GM18870 (cell line): ENCODE measurements at regions not wholly inside any gene's neighbourhood (a gene's known extent, or its start where the extent isn't known, plus 50 kb on each side); places are given as distances from the start of the nearest gene placed in this dataset.

Source experiments
- ATAC-seq: cut with Tn5 transposase; IDR thresholded peaks from one replicate; pipeline ENCODE4 v1.9.1; 2021; ENCODE audit warnings: moderate library complexity; ENCODE audit not compliant: unreplicated experiment

DNA sequence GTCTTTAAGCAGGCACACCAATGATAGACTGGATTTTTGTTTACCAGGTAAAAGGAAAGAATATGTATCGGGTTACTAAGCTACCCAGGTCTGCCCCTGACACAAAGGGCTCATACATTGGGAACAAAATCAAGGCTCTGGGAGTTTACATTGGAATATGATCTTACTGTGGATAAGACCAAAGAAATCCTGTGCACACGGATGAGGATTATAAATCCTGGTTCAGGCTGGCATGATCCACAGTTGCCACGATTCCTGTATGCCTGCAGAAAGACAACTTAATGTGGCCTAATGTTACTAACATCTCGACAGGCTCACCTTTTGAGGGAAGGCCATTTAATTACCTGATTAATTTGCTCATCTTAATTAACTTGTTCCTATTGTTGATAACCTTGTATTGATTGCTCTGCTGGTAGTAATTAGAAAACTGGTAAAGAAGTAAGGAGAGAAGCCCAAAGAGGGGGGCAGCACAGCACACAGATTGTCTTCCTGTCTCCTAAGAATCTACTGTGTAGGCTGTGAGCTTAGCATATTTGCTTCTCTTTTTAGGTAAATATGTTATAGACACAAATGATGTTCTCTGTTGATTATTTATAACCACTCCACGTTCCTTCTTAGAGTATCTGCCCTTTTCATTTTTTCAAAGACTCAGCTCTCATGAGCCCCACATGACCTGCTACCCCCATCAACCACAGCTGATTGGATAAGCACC is 51.0 kb upstream of the TOX3 start:
- ATAC-seq = no peak

DNA sequence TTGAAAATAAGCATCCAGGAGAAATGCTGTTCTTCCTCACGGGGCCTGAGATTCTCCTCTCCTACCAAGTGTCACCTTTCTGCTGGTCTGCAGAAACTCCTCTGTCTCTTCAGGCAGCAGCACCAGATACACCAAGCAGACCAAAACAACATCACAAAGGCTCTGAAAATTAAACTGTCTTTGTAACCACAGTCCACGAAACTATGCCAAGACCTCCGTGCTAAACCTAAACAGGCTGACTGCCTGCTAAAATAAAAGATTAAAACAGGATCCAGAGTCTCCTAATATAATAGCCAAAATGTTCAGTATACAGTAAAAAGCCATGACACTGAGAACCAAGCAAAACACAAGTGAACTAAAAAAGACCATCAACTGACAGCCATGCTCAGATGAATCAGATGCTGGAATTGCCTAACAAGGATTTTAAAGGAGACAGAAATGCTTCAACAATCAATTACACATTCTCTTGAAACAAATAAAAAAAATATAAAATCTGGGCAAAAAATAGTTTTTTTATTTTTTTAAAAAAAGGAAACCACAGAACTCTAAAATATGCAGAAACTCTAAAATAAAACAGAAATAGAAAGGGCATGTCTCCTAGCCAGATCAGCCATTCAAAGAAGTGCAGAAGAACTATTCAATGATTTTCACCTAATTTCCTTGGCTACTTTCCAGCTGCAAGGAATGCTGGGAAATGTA is 50.3 kb upstream of the TOX3 start:
- ATAC-seq = no peak
